Neuron (in vitro differentiated cells): ENCODE measurements at regions not wholly inside any gene's neighbourhood (a gene's known extent, or its start where the extent isn't known, plus 50 kb on each side); places are given as distances from the start of the nearest gene placed in this dataset.

ENCODE experiments used
- H2AFZ ChIP-seq: one replicate; pipeline ENCODE4 v1.6.1; 2013; ENCODE audit warnings: low read depth, mild to moderate bottlenecking, inconsistent platforms, low read length, moderate library complexity
- H3K27me3 ChIP-seq: one replicate; pipeline ENCODE4 v1.6.1; 2013; ENCODE audit warnings: low read length; ENCODE audit not compliant: insufficient read depth
- H3K36me3 ChIP-seq: one replicate; pipeline ENCODE4 v1.6.1; 2013; ENCODE audit warnings: low read length; ENCODE audit not compliant: insufficient read depth
- H3K4me1 ChIP-seq: one replicate; pipeline ENCODE4 v1.6.1; 2013; ENCODE audit warnings: low read length; ENCODE audit not compliant: insufficient read depth
- H3K4me3 ChIP-seq: 2 replicates; pipeline ENCODE4 v1.5.1; 2013; ENCODE audit warnings: mild to moderate bottlenecking, low read length, moderate library complexity
- H3K9me3 ChIP-seq: one replicate; pipeline ENCODE4 v1.6.1; 2013; ENCODE audit warnings: low read length

GRCh38 chr11:111128076-111128870, 117.3 kb upstream of the POU2AF2 start:
- Histone ChIP-seq H3K4me3 (no peak overlapping the region), H3K36me3 (no peaks in the 10 kb centered on the region), H2AFZ (no peak overlapping the region), H3K4me1 (no peaks in the 10 kb centered on the region), H3K9me3 (no peaks in the 10 kb centered on the region), H3K27me3 (no peaks in the 10 kb centered on the region)

- no peaks in the 10 kb centered on the region for H3K9me3 ChIP-seq
- H2AFZ ChIP-seq: no peak overlapping the region
- no peaks in the 10 kb centered on the region for H3K27me3 ChIP-seq
- H3K4me3 ChIP-seq: no peak overlapping the region
- H3K36me3 ChIP-seq: no peaks in the 10 kb centered on the region
- no peaks in the 10 kb centered on the region for H3K4me1 ChIP-seq
Measured at GRCh38 chr11:111124724-111125123, 120.8 kb upstream of the POU2AF2 start.

GRCh38 chr11:111123463-111124398, 121.8 kb upstream of the POU2AF2 start:
- no peak overlapping the region for H3K4me3 ChIP-seq
- H3K4me1 ChIP-seq: no peaks in the 10 kb centered on the region
- H3K9me3 ChIP-seq: no peaks in the 10 kb centered on the region
- no peaks in the 10 kb centered on the region for H3K27me3 ChIP-seq
- no peak overlapping the region for H2AFZ ChIP-seq
- no peaks in the 10 kb centered on the region for H3K36me3 ChIP-seq

GRCh38 chr11:111120696-111121302, 124.7 kb upstream of the POU2AF2 start:
- no peaks in the 10 kb centered on the region for H3K36me3 ChIP-seq

GRCh38 chr11:111120161-111120560, 125.4 kb upstream of the POU2AF2 start:
- no peaks in the 10 kb centered on the region for H3K4me1 ChIP-seq
- no peak overlapping the region for H2AFZ ChIP-seq
- H3K9me3 ChIP-seq: no peaks in the 10 kb centered on the region
- H3K27me3 ChIP-seq: no peaks in the 10 kb centered on the region
- H3K4me3 ChIP-seq: no peak overlapping the region
- no peaks in the 10 kb centered on the region for H3K36me3 ChIP-seq

More at GRCh38 chr11:111120696-111121302, 124.7 kb upstream of the POU2AF2 start:
- Histone ChIP-seq H3K27me3 (no peaks in the 10 kb centered on the region), H3K4me1 (no peaks in the 10 kb centered on the region), H3K4me3 (no peak overlapping the region), H3K9me3 (no peaks in the 10 kb centered on the region), H2AFZ (no peak overlapping the region)

GRCh38 chr11:111119751-111120150, 125.8 kb upstream of the POU2AF2 start:
- H3K27me3 ChIP-seq: no peaks in the 10 kb centered on the region
- H3K36me3 ChIP-seq: no peaks in the 10 kb centered on the region
- no peaks in the 10 kb centered on the region for H3K4me1 ChIP-seq
- no peak overlapping the region for H2AFZ ChIP-seq
- H3K9me3 ChIP-seq: no peaks in the 10 kb centered on the region
- H3K4me3 ChIP-seq: no peak overlapping the region

- Histone ChIP-seq H3K4me1 (no peaks in the 10 kb centered on the region), H2AFZ (no peak overlapping the region), H3K4me3 (no peak overlapping the region), H3K27me3 (no peaks in the 10 kb centered on the region), H3K36me3 (no peaks in the 10 kb centered on the region), H3K9me3 (no peaks in the 10 kb centered on the region)
Measured at GRCh38 chr11:111115890-111116289, 129.6 kb upstream of the POU2AF2 start.

- Histone ChIP-seq H3K27me3 (no peaks in the 10 kb centered on the region), H2AFZ (no peak overlapping the region), H3K4me3 (no peak overlapping the region), H3K36me3 (no peaks in the 10 kb centered on the region), H3K9me3 (no peaks in the 10 kb centered on the region), H3K4me1 (no peaks in the 10 kb centered on the region)
Measured at GRCh38 chr11:111114091-111114490, 131.4 kb upstream of the POU2AF2 start.

GRCh38 chr11:111112614-111113013, 132.9 kb upstream of the POU2AF2 start:
- Histone ChIP-seq H3K9me3 (no peaks in the 10 kb centered on the region), H3K4me1 (no peaks in the 10 kb centered on the region), H3K36me3 (no peaks in the 10 kb centered on the region), H3K4me3 (no peak overlapping the region), H3K27me3 (no peaks in the 10 kb centered on the region), H2AFZ (no peak overlapping the region)

GRCh38 chr11:111107501-111107900, 138.0 kb upstream of the POU2AF2 start:
- H3K27me3 ChIP-seq: no peaks in the 10 kb centered on the region
- H3K4me1 ChIP-seq: no peaks in the 10 kb centered on the region
- H3K36me3 ChIP-seq: no peaks in the 10 kb centered on the region
- H3K4me3 ChIP-seq: no peak overlapping the region
- no peak overlapping the region for H2AFZ ChIP-seq
- no peaks in the 10 kb centered on the region for H3K9me3 ChIP-seq

GRCh38 chr11:111106641-111107040, 138.9 kb upstream of the POU2AF2 start:
- Histone ChIP-seq H3K4me1 (no peaks in the 10 kb centered on the region), H3K36me3 (no peaks in the 10 kb centered on the region), H3K4me3 (no peak overlapping the region), H2AFZ (no peak overlapping the region), H3K9me3 (no peaks in the 10 kb centered on the region), H3K27me3 (no peaks in the 10 kb centered on the region)

GRCh38 chr11:111105566-111105965, 140.0 kb upstream of the POU2AF2 start:
- H3K27me3 ChIP-seq: no peaks in the 10 kb centered on the region
- H2AFZ ChIP-seq: no peak overlapping the region
- H3K36me3 ChIP-seq: no peaks in the 10 kb centered on the region
- H3K9me3 ChIP-seq: no peaks in the 10 kb centered on the region
- H3K4me1 ChIP-seq: no peaks in the 10 kb centered on the region
- no peak overlapping the region for H3K4me3 ChIP-seq

GRCh38 chr11:111104185-111104584, 141.3 kb upstream of the POU2AF2 start:
- H3K4me1 ChIP-seq: no peaks in the 10 kb centered on the region
- no peak overlapping the region for H3K4me3 ChIP-seq
- H3K36me3 ChIP-seq: no peaks in the 10 kb centered on the region
- H3K27me3 ChIP-seq: no peaks in the 10 kb centered on the region
- no peaks in the 10 kb centered on the region for H3K9me3 ChIP-seq
- H2AFZ ChIP-seq: no peak overlapping the region
